Stimulated activated CD8-positive, alpha-beta memory T cell treated with anti-CD3 and anti-CD28 coated beads, Interleukin-12 subunit alpha, Interleukin-12 subunit beta, amount 100 ng/mL, for 4 hours (primary cell): ENCODE measurements at regions not wholly inside any gene's neighbourhood (a gene's known extent, or its start where the extent isn't known, plus 50 kb on each side); places are given as distances from the start of the nearest gene placed in this dataset.

ENCODE experiments used
- DNase-seq: peaks from one replicate; pipeline ENCODE4 v3.0.0-alpha.2; 2020; ENCODE audit warnings: low read depth

DNA sequence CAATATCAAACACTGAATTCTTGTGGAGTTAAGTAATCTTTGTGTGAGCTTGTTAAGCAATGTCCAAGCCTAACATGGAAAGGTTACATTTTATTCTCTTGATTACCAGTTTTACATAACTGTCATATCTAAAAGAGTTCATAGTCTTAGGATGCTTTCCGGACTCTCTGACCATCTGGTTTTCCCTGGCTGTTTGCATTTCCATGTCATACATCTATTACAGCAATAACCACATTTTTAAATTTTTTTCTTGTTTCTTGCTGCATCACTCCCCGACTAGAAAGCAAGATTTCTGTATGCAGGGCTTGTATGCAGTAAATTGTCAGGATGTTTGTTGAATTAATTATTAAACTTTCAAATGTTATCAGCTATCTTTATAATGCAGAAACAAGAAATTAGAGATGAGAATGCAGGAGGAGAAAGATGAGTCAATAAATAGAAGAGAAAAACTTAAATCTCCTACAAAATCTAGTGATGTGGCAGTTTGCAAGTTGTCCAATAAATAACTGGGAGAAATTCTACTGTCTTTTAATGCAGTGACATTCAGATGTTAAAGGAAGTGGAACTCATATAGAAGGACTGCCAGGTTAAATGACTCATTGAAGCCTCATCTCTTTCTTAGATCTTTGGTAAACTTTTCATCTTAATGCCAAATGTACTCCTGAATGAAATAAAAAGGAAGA is 179.6 kb upstream of the SGCD start:
- DNase-seq: no peak

DNA sequence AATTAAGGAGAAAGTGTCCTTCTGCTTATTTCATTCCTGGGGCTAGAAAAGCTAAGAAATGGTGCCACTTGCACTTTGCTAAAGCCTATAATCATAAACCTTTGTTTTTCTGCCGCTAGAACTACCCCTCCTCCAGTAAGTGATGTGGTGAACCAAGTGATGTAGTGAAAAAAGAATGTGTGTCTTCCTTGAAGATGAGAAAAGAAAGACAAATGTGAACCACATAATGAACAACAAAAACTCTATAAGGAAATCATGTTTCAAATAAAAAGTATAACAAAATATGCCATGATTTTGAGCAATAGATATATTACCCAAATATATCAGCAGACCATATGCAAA is 179.0 kb upstream of the SGCD start:
- no peak for DNase-seq

DNA sequence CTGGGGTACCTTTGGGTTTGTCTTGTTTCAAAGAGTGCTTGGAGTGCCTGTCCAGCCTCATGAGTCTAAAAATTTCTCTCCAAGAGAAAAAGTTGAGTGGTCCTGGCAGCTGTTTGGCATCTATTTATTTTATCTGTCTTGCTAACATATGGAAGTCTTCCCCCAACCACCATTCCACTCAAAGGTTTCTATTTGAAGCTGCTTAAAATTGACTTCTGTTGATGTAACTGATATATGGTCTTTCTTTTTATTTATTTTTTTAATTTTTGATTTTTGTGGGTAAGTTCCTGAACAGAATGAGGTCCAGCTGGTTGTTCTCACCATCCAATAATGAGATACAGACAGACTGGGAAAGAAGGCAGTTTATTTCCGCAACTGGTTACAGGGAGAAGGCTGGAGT is 178.7 kb upstream of the SGCD start:
- no peak for DNase-seq

GRCh38 chr5:156149213-156149612 is 177.8 kb upstream of the SGCD start:
- DNase-seq: no peak

GRCh38 chr5:156153602-156154001 is 173.4 kb upstream of the SGCD start:
- DNase-seq: no peak

GRCh38 chr5:156154757-156155156 is 172.2 kb upstream of the SGCD start:
- DNase-seq: no peak

DNA sequence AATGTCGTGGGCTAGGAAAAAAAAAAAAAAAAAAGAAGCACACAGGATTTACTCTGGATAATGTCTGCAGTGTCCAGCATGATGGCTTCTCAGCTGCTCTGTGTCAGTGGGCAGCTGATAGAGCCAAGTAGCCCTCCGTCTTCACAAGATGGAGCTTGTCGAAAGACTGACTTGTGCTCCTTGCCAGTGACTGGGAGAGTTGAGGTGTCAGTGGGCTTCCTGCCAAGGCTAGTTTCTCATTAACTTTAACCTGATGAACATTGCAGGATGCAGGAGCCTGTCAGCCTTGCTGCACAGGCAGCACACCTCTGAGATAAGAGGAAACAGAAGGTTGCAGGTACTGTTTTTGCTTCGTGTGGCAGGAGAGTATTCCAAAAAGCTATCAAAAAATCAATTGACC is 171.4 kb upstream of the SGCD start:
- no peak for DNase-seq

GRCh38 chr5:156164306-156164705 is 162.7 kb upstream of the SGCD start:
- no peak for DNase-seq

GRCh38 chr5:156169495-156169894 is 157.5 kb upstream of the SGCD start:
- no peak for DNase-seq

- no peak for DNase-seq
These were observed 156.5 kb upstream of the SGCD start for GRCh38 chr5:156170351-156170961.

DNA sequence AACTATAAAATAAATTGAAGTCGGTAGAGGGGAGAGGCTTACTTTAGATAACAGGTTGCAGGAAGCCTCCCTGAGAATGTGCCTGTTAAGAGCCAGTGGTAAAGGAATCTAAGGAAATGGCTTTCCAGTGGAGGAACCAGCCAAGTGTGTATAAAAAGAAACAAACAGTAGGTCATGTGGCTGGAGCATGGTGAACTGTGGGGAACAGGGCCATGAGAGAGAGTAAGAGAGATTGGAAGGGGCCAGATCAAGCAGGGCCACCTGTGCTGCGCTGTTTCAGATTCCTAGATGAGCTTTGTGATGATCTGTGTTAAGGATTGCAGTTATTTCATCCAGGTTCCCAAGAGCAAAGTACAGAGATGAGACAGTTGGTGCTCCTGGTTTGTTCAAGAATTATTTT is 152.7 kb upstream of the SGCD start:
- DNase-seq: no peak

- DNase-seq: no peak
These were observed 148.8 kb upstream of the SGCD start for GRCh38 chr5:156178117-156178516.

DNA sequence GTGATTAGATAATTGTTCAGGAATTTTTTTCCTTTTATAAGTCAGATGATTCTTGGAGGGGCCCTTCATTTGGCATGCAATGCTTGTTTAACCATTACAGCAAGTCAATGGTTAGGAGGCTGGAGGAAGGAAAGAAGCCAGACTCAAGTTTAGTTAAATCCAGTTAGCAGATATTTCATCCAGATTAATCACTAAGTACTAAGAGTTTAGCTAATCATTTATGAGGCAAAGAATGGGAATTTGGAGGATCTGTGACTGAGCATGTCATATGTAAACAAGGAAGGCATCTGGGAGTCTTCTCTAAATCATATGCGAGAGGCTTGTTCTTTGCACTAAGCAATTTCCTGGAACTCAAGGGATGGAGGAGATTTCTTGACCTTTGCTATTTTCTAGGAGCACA is 145.3 kb upstream of the SGCD start:
- no peak for DNase-seq

GRCh38 chr5:156182174-156182967 is 144.6 kb upstream of the SGCD start:
- no peak for DNase-seq

GRCh38 chr5:156186760-156187159 is 140.2 kb upstream of the SGCD start:
- DNase-seq: no peak

GRCh38 chr5:156188016-156188415 is 138.9 kb upstream of the SGCD start:
- DNase-seq: no peak

- DNase-seq: no peak
These were observed 137.3 kb upstream of the SGCD start for GRCh38 chr5:156189628-156190027.

GRCh38 chr5:156191547-156191946 is 135.4 kb upstream of the SGCD start:
- no peak for DNase-seq

GRCh38 chr5:156197042-156197635 is 129.8 kb upstream of the SGCD start:
- DNase-seq: no peak

GRCh38 chr5:156199045-156199444 is 127.9 kb upstream of the SGCD start:
- no peak for DNase-seq

DNA sequence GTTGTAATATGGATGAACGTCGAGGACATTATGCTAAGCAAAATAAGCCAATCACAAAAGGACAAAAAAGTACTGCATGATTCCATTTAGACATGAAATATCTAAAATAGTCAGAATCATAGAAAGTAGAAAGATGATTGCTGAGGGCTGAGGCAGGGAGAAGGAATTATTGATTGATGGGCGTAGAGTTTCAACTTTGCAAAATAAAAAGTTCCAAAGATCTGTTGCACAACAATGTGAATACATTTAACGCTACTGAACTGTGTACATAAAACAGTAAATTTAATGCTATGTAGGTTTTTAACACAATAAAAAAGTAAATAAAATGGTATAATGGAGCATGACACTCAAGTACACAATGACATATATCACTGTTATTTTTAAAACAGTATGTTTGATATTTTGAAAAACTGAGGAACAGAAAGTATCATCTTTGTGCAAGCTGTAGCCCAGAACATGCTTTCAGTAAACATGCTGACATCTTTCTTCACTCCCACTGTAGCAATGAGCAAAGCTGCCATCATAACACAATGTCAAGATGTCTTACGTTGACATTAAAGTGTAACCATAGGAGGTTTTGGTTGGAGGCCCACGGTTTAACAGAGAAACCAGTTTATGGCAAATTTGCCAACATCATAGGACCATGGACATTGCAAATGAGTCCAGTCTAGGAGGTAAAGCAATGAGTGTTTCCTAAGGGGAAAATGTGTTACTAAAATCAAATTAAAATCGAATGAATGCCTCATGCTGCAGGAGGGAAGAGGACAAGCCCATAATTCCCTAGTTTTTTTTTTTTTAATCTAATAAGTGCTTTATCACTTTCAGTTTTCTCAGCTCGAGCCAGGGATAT is 125.8 kb upstream of the SGCD start:
- DNase-seq: no peak

DNA sequence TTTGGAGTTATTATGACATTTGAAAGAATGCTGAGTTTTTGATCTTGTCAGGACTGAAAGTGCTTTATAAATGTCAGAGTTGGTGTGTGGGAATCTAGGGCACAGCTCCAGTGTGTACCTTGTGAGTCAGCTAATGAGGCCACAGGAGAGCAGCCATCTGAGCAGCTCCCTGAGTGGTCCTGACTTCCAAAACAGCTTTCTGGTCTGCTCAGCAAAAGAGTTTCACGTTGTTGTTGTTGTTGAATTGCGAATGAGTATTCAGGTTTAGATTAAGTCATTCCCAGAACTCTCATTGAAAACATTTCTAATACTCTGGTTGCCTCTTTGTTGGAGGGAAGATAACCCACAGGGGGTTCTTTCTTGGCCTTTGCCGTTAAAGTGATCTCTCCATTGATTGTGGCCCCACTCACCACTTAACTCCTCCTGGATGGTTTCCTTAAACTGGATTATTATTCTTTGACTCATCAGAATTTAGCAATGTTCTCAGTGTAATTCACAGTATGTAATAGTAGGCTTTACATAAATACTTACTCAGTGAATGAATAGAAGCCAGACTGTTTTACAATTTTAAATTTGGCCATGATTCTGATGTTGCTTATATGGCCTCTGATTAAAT is 125.1 kb upstream of the SGCD start:
- DNase-seq: no peak
